IMR-90 (cell line): ENCODE measurements at regions not wholly inside any gene's neighbourhood (a gene's known extent, or its start where the extent isn't known, plus 50 kb on each side); places are given as distances from the start of the nearest gene placed in this dataset.

Experiments
- ATAC-seq: fragments of 200-7000 bp; cut with Tn5 transposase; 2 replicates; pipeline ENCODE4 v1.9.1; 2020; ENCODE audit warnings: low read depth, mild to moderate bottlenecking, moderate library complexity
- BruUV-seq: library from RNA; stranded (reverse); fragments of 400-500 nt; replicated peaks from 2 replicates; lab custom pipeline; 2021; lab: Mats Ljungman, UMichigan
- CTCF ChIA-PET: fragments of 300-600 bp; formaldehyde crosslinking; extraction: SDS; loops from one replicate; lab custom pipeline; 2021; ENCODE audit warnings: antibody characterized with exemption; lab: Yijun Ruan, JAX
- POLR2A ChIA-PET: fragments of 300-600 bp; sonication (Branson Sonifier 250); formaldehyde crosslinking; loops from one replicate; lab custom pipeline; 2022; ENCODE audit warnings: antibody characterized with exemption; ENCODE audit not compliant: unreplicated experiment; lab: Charles Lee
- DNase-seq: peaks from one replicate; pipeline ENCODE4 v3.0.0; 2013
- H2AFZ ChIP-seq: replicated peaks from 2 replicates; pipeline ENCODE3; 2013; ENCODE audit warnings: low read length, mild to moderate bottlenecking; ENCODE audit not compliant: poor library complexity
- H2AK5ac ChIP-seq: 2 replicates; pipeline ENCODE4 v1.6.1; 2013; ENCODE audit warnings: low read depth, low read length, inconsistent platforms
- H2AK9ac ChIP-seq: replicated peaks from 2 replicates; pipeline ENCODE3; 2013; ENCODE audit warnings: mild to moderate bottlenecking, low read depth, low read length, moderate library complexity; ENCODE audit not compliant: poor library complexity
- H2BK120ac ChIP-seq: 2 replicates; pipeline ENCODE4 v1.6.1; 2013; ENCODE audit warnings: low read depth, low read length, inconsistent platforms
- H2BK15ac ChIP-seq: 3 replicates; pipeline ENCODE4 v1.6.1; 2013; ENCODE audit warnings: low read depth, low read length, inconsistent platforms
- H2BK20ac ChIP-seq: 2 replicates; pipeline ENCODE4 v1.6.1; 2013; ENCODE audit warnings: low read depth, mild to moderate bottlenecking, inconsistent platforms, low read length, moderate library complexity
- H2BK5ac ChIP-seq: 2 replicates; pipeline ENCODE4 v1.6.1; 2013; ENCODE audit warnings: mild to moderate bottlenecking, low read depth, low read length, inconsistent platforms; ENCODE audit not compliant: poor library complexity, severe bottlenecking
- H3K14ac ChIP-seq: replicated peaks from 2 replicates; pipeline ENCODE4 v1.6.1; 2013; ENCODE audit warnings: low read depth, low read length, inconsistent platforms
- H3K18ac ChIP-seq: 2 replicates; pipeline ENCODE4 v1.6.1; 2013; ENCODE audit warnings: low read depth, low read length, control low read depth
- H3K23ac ChIP-seq: 2 replicates; pipeline ENCODE4 v1.6.1; 2013; ENCODE audit warnings: low read depth, low read length, inconsistent platforms
- H3K27ac ChIP-seq: 2 replicates; pipeline ENCODE4 v1.5.1; 2013; ENCODE audit warnings: mild to moderate bottlenecking, control low read depth, low read length; ENCODE audit not compliant: insufficient read depth
- H3K27me3 ChIP-seq: 2 replicates; pipeline ENCODE4 v1.6.1; 2013; ENCODE audit warnings: low read length; ENCODE audit not compliant: control insufficient read depth, insufficient read depth
- H3K36me3 ChIP-seq: 2 replicates; pipeline ENCODE4 v1.6.1; 2013; ENCODE audit warnings: low read length, mixed read lengths; ENCODE audit not compliant: control insufficient read depth, insufficient read depth
- H3K4ac ChIP-seq: 2 replicates; pipeline ENCODE4 v1.6.1; 2013; ENCODE audit warnings: low read depth, low read length, inconsistent platforms
- H3K4me1 ChIP-seq: 2 replicates; pipeline ENCODE4 v1.6.1; 2013; ENCODE audit warnings: low read length, mixed read lengths; ENCODE audit not compliant: control insufficient read depth, insufficient read depth
- H3K4me2 ChIP-seq: 2 replicates; pipeline ENCODE4 v1.6.1; 2013; ENCODE audit warnings: low read depth, mild to moderate bottlenecking, control low read depth, low read length, moderate library complexity
- H3K4me3 ChIP-seq: 2 replicates; pipeline ENCODE4 v1.5.1; 2013; ENCODE audit warnings: low read depth, mild to moderate bottlenecking, control low read depth, low read length, moderate library complexity; ENCODE audit not compliant: insufficient read depth
- H3K56ac ChIP-seq: 2 replicates; pipeline ENCODE4 v1.6.1; 2013; ENCODE audit warnings: low read length, inconsistent platforms; ENCODE audit not compliant: insufficient read depth; ENCODE audit errors: extremely low read depth
- H3K79me1 ChIP-seq, 2 experiments: 2 replicates each; pipeline ENCODE4 v1.6.1; 2013; ENCODE audit warnings: low read length in 2 of 2, inconsistent platforms in 1 of 2, low read depth in 1 of 2
- H3K9ac ChIP-seq: 2 replicates; pipeline ENCODE4 v1.6.1; 2013; ENCODE audit warnings: low read depth, low read length, control low read depth
- H3K9me1 ChIP-seq: 2 replicates; pipeline ENCODE4 v1.6.1; 2013; ENCODE audit warnings: low read length, inconsistent platforms; ENCODE audit not compliant: insufficient read depth
- H3K9me3 ChIP-seq: 2 replicates; pipeline ENCODE4 v1.6.1; 2013; ENCODE audit warnings: low read length; ENCODE audit not compliant: control insufficient read depth, insufficient read depth
- H4K20me1 ChIP-seq: 2 replicates; pipeline ENCODE4 v1.6.1; 2013; ENCODE audit warnings: low read length, inconsistent platforms; ENCODE audit not compliant: insufficient read depth
- H4K5ac ChIP-seq: 2 replicates; pipeline ENCODE4 v1.6.1; 2013; ENCODE audit warnings: mild to moderate bottlenecking, low read depth, low read length, control low read depth
- H4K8ac ChIP-seq, 2 experiments: 2 replicates each; pipeline ENCODE4 v1.6.1; 2013; ENCODE audit warnings: low read depth in 2 of 2, low read length in 2 of 2, control low read depth in 1 of 2, inconsistent platforms in 1 of 2
- H4K91ac ChIP-seq: 2 replicates; pipeline ENCODE4 v1.6.1; 2013; ENCODE audit warnings: low read depth, low read length, inconsistent platforms; ENCODE audit not compliant: insufficient read depth
- BHLHE40 ChIP-seq: fragments of 150-350 bp; IDR thresholded peaks from 2 replicates; pipeline ENCODE4 v1.6.1; 2016; ENCODE audit warnings: mild to moderate bottlenecking, low read depth, low read length
- CEBPB ChIP-seq: IDR thresholded peaks from 2 replicates; pipeline ENCODE4 v1.6.1; 2012; ENCODE audit warnings: low read depth, low read length, improper control_type of control experiment
- CHD1 ChIP-seq: IDR thresholded peaks from 2 replicates; pipeline ENCODE4 v1.6.1; 2012; ENCODE audit warnings: low read depth, low read length, improper control_type of control experiment
- FOS ChIP-seq: fragments of 150-350 bp; IDR thresholded peaks from 2 replicates; pipeline ENCODE4 v1.6.1; 2016; ENCODE audit warnings: low read depth, low read length
- MAFK ChIP-seq: IDR thresholded peaks from 2 replicates; pipeline ENCODE4 v1.6.1; 2012; ENCODE audit warnings: low read depth, low read length, improper control_type of control experiment
- MAZ ChIP-seq: IDR thresholded peaks from 2 replicates; pipeline ENCODE4 v1.6.1; 2012; ENCODE audit warnings: low read depth, mild to moderate bottlenecking, low read length, improper control_type of control experiment, moderate library complexity, borderline replicate concordance
- MXI1 ChIP-seq: IDR thresholded peaks from 2 replicates; pipeline ENCODE4 v1.6.1; 2012; ENCODE audit warnings: low read depth, mild to moderate bottlenecking, low read length, moderate library complexity, borderline replicate concordance
- NFE2L2 ChIP-seq: fragments of 150-350 bp; IDR thresholded peaks from 2 replicates; pipeline ENCODE4 v1.6.1; 2016; ENCODE audit warnings: low read depth, mild to moderate bottlenecking, low read length
- POLR2A ChIP-seq: IDR thresholded peaks from 2 replicates; pipeline ENCODE4 v1.6.1; 2012; ENCODE audit warnings: mild to moderate bottlenecking, low read depth, low read length
- RAD21 ChIP-seq: IDR thresholded peaks from 2 replicates; pipeline ENCODE4 v1.6.1; 2012; ENCODE audit warnings: low read length, improper control_type of control experiment
- RCOR1 ChIP-seq: IDR thresholded peaks from 2 replicates; pipeline ENCODE4 v1.6.1; 2012; ENCODE audit warnings: mild to moderate bottlenecking, low read length, improper control_type of control experiment; ENCODE audit not compliant: insufficient replicate concordance
- RFX5 ChIP-seq: IDR thresholded peaks from 2 replicates; pipeline ENCODE4 v1.8.0; 2012; ENCODE audit warnings: low read depth, mild to moderate bottlenecking, low read length, moderate library complexity
- SMC3 ChIP-seq: fragments of 150-350 bp; IDR thresholded peaks from 2 replicates; pipeline ENCODE4 v1.6.1; 2016; ENCODE audit warnings: low read depth, mild to moderate bottlenecking, antibody characterized with exemption, low read length, moderate library complexity
- WGBS, 2 experiments: methylation state at CpG; one replicate each; pipeline versions ENCODE4 v1.1.5 to v1.1.7; 2013; ENCODE audit warnings: missing lambda C conversion rate in 2 of 2; ENCODE audit not compliant: insufficient read length in 1 of 2; ENCODE audit errors: extremely low coverage in 2 of 2; 5-methylcytosine and 5-hydroxymethylcytosine counted together
- dilution Hi-C: fragments of 300-500 bp; cut with HindIII; formaldehyde crosslinking; loops from one replicate; pipeline ENCODE4 v1.14.3; 2018; ENCODE audit warnings: low sequenced_read_pairs; ENCODE audit not compliant: unreplicated experiment
- in situ Hi-C: fragments of 300-500 bp; cut with MboI; formaldehyde crosslinking; loops from 3 replicates; pipeline ENCODE4 v1.14.3; 2019; ENCODE audit warnings: low sequenced_read_pairs, inconsistent platforms, mixed read lengths
- intact Hi-C: fragments of 100-400 bp; cut with micrococcal nuclease; formaldehyde crosslinking; loops from 2 replicates; pipeline ENCODE4 v1.10.0; 2022
- TF ChIP-seq, protein P1 (sequence below): fragments of 150-350 bp; IDR thresholded peaks from 2 replicates; pipeline ENCODE4 v1.6.1; 2017; ENCODE audit warnings: mild to moderate bottlenecking, antibody characterized with exemption, low read length, low read depth
- TF ChIP-seq, protein P2 (sequence below): conservative IDR thresholded peaks from 2 replicates; pipeline ENCODE4 v1.5.1; 2012; ENCODE audit warnings: mild to moderate bottlenecking, low read depth, low read length, improper control_type of control experiment
- TF ChIP-seq, protein P3 (sequence below): fragments of 150-350 bp; IDR thresholded peaks from 2 replicates; pipeline ENCODE4 v1.6.1; 2016; ENCODE audit warnings: low read depth, mild to moderate bottlenecking, low read length, moderate library complexity, borderline replicate concordance

DNA sequence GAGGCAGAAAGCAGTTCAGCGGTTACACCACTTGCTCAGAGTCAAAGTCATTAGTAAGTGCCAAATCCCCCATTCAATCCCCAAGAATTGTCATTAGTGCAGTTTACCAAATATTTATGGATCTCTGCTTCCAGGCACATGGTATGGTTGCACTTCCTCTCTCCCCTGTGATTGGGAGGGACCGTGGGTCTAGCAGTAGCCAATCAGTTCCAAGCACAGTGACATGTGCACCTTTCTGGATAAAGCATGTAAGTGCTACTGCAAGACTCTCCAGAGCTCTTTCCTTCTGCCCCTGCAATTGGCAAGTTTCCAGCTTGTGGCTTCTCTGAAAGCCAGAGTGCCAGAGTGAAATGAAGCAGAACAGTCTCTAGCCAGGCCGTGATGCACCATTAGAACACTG, 85.3 kb upstream of the FLRT2 start:
- no peak overlapping the region for H2AFZ ChIP-seq
- DNase-seq (peak; percentile 25), ATAC-seq (no peak)
- H4K8ac ChIP-seq: no peak overlapping the region
- H3K36me3 ChIP-seq: no peaks in the 10 kb centered on the region
- BruUV-seq: no TSS peak
- TF ChIP-seq POLR2A: no peak
- no peak for TF ChIP-seq NFE2L2
- TF ChIP-seq MAFK: no peak
- TF ChIP-seq BHLHE40: no peak
- no peak for TF ChIP-seq MAZ
- TF ChIP-seq, protein P1, sequence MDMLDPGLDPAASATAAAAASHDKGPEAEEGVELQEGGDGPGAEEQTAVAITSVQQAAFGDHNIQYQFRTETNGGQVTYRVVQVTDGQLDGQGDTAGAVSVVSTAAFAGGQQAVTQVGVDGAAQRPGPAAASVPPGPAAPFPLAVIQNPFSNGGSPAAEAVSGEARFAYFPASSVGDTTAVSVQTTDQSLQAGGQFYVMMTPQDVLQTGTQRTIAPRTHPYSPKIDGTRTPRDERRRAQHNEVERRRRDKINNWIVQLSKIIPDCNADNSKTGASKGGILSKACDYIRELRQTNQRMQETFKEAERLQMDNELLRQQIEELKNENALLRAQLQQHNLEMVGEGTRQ: no peak
- TF ChIP-seq, protein P2, sequence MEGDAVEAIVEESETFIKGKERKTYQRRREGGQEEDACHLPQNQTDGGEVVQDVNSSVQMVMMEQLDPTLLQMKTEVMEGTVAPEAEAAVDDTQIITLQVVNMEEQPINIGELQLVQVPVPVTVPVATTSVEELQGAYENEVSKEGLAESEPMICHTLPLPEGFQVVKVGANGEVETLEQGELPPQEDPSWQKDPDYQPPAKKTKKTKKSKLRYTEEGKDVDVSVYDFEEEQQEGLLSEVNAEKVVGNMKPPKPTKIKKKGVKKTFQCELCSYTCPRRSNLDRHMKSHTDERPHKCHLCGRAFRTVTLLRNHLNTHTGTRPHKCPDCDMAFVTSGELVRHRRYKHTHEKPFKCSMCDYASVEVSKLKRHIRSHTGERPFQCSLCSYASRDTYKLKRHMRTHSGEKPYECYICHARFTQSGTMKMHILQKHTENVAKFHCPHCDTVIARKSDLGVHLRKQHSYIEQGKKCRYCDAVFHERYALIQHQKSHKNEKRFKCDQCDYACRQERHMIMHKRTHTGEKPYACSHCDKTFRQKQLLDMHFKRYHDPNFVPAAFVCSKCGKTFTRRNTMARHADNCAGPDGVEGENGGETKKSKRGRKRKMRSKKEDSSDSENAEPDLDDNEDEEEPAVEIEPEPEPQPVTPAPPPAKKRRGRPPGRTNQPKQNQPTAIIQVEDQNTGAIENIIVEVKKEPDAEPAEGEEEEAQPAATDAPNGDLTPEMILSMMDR: no peak
- TF ChIP-seq RCOR1: no peak
- TF ChIP-seq RFX5: no peak
- TF ChIP-seq FOS: no peak
- TF ChIP-seq SMC3: no peak
- no peak for TF ChIP-seq CEBPB
- no peak for TF ChIP-seq CHD1
- TF ChIP-seq, protein P3, sequence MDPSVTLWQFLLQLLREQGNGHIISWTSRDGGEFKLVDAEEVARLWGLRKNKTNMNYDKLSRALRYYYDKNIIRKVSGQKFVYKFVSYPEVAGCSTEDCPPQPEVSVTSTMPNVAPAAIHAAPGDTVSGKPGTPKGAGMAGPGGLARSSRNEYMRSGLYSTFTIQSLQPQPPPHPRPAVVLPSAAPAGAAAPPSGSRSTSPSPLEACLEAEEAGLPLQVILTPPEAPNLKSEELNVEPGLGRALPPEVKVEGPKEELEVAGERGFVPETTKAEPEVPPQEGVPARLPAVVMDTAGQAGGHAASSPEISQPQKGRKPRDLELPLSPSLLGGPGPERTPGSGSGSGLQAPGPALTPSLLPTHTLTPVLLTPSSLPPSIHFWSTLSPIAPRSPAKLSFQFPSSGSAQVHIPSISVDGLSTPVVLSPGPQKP: no peak
- no peak for TF ChIP-seq RAD21
- TF ChIP-seq MXI1: no peak
- no peak overlapping the region for H2BK15ac ChIP-seq
- CTCF ChIA-PET: no interaction called here
- H4K20me1 ChIP-seq: no peaks in the 10 kb centered on the region
- dilution Hi-C loops (no loop called here), intact Hi-C loops (no loop called here), in situ Hi-C loops (no loop called here)
- H2BK20ac ChIP-seq: no peak overlapping the region
- H3K18ac ChIP-seq: no peak overlapping the region
- H2BK5ac ChIP-seq: no peak overlapping the region
- H3K27ac ChIP-seq: no peak overlapping the region
- no peaks in the 10 kb centered on the region for H3K79me1 ChIP-seq
- no peak overlapping the region for H2BK120ac ChIP-seq
- no peaks in the 10 kb centered on the region for H3K9me1 ChIP-seq
- no peaks in the 10 kb centered on the region for H3K27me3 ChIP-seq
- POLR2A ChIA-PET: no interaction called here
- H3K56ac ChIP-seq: no peak overlapping the region
- H2AK9ac ChIP-seq: no peak overlapping the region
- H4K5ac ChIP-seq: no peak overlapping the region
- no peak overlapping the region for H3K9ac ChIP-seq
- 100% methylated on average over 1 of the region's 3 CpGs; no CpG with 5 or more reads in 1 of the 2 experiments for WGBS, 2 experiments
- H4K91ac ChIP-seq: no peak overlapping the region
- H3K4me3 ChIP-seq: no peak overlapping the region
- no peaks in the 10 kb centered on the region for H3K9me3 ChIP-seq
- no peak overlapping the region for H3K4me2 ChIP-seq
- H3K14ac ChIP-seq: no peak overlapping the region
- no peak overlapping the region for H3K23ac ChIP-seq
- H3K4ac ChIP-seq: no peak overlapping the region
- H2AK5ac ChIP-seq: no peak overlapping the region
- no peaks in the 10 kb centered on the region for H3K4me1 ChIP-seq
